Keratinocyte (primary cell): ENCODE measurements at regions not wholly inside any gene's neighbourhood (a gene's known extent, or its start where the extent isn't known, plus 50 kb on each side); places are given as distances from the start of the nearest gene placed in this dataset.

Source experiments
- DNase-seq: peaks from one replicate; pipeline ENCODE4 v3.0.0-alpha.2; 2011; ENCODE audit warnings: low read depth, missing footprints, low spot score
- FAIRE-seq: peaks from 2 replicates; lab custom pipeline; 2011; peaks lifted over from hg19 to GRCh38; lab: Jason Lieb, UNC
- H2AFZ ChIP-seq: 2 replicates; pipeline ENCODE4 v1.6.0; 2012; ENCODE audit warnings: low read length, control low read depth, inconsistent platforms; ENCODE audit not compliant: control insufficient read depth
- H3K27ac ChIP-seq: 2 replicates; pipeline ENCODE4 v1.5.1; 2011; ENCODE audit warnings: low read length; ENCODE audit not compliant: control insufficient read depth, insufficient read depth
- H3K27me3 ChIP-seq: 3 replicates; pipeline ENCODE4 v1.6.0; 2011; ENCODE audit warnings: low read length; ENCODE audit not compliant: control insufficient read depth, insufficient read depth; ENCODE audit errors: extremely low read depth
- H3K36me3 ChIP-seq, 2 experiments: 2 replicates in 1 of 2; 3 replicates in 1 of 2; pipeline ENCODE4 v1.5.1; 2011; ENCODE audit warnings: low read length in 2 of 2, mild to moderate bottlenecking in 1 of 2; ENCODE audit not compliant: control insufficient read depth in 2 of 2, insufficient read depth in 2 of 2; ENCODE audit errors: extremely low read depth in 1 of 2
- H3K4me1 ChIP-seq: 3 replicates; pipeline ENCODE4 v1.5.1; 2011; ENCODE audit warnings: low read length; ENCODE audit not compliant: control insufficient read depth, insufficient read depth; ENCODE audit errors: extremely low read depth
- H3K4me2 ChIP-seq: 3 replicates; pipeline ENCODE4 v1.6.0; 2011; ENCODE audit warnings: low read depth, low read length; ENCODE audit not compliant: control insufficient read depth, insufficient read depth; ENCODE audit errors: extremely low read depth
- H3K4me3 ChIP-seq, 3 experiments: fragments of 200-600 bp in 1 of 3; sonication (generic) in 1 of 3; 2 replicates in 2 of 3; 3 replicates in 1 of 3; pipeline ENCODE4 v1.5.1; 2011 to 2016; ENCODE audit warnings: low read length in 3 of 3, mild to moderate bottlenecking in 3 of 3, control low read depth in 2 of 3, inconsistent platforms in 1 of 3, low read depth in 1 of 3, mixed read lengths in 1 of 3, mixed run types in 1 of 3, moderate library complexity in 1 of 3; ENCODE audit not compliant: control insufficient read depth in 2 of 3, insufficient read depth in 2 of 3; ENCODE audit errors: extremely low read depth in 1 of 3
- H3K79me2 ChIP-seq: 2 replicates; pipeline ENCODE4 v1.6.0; 2012; ENCODE audit warnings: low read length; ENCODE audit not compliant: control insufficient read depth, insufficient read depth
- H3K9ac ChIP-seq: 3 replicates; pipeline ENCODE4 v1.6.0; 2011; ENCODE audit warnings: low read length; ENCODE audit not compliant: control insufficient read depth, insufficient read depth; ENCODE audit errors: extremely low read depth
- H3K9me1 ChIP-seq: 3 replicates; pipeline ENCODE4 v1.6.0; 2011; ENCODE audit warnings: low read length; ENCODE audit not compliant: control insufficient read depth, insufficient read depth; ENCODE audit errors: extremely low read depth
- H3K9me3 ChIP-seq: 2 replicates; pipeline ENCODE4 v1.5.1; 2012; ENCODE audit warnings: low read depth, low read length; ENCODE audit not compliant: control insufficient read depth
- H4K20me1 ChIP-seq: 3 replicates; pipeline ENCODE4 v1.6.0; 2011; ENCODE audit warnings: low read length; ENCODE audit not compliant: control insufficient read depth, insufficient read depth; ENCODE audit errors: extremely low read depth
- CTCF ChIP-seq, 3 experiments: IDR thresholded peaks in 1 of 3; conservative IDR thresholded peaks in 1 of 3; optimal IDR thresholded peaks in 1 of 3; 2 replicates in 2 of 3; 3 replicates in 1 of 3; pipeline versions ENCODE3 to v1.5.1; 2011; ENCODE audit warnings: low read length in 3 of 3, mild to moderate bottlenecking in 3 of 3, moderate library complexity in 2 of 3, control low read depth in 1 of 3, inconsistent platforms in 1 of 3; ENCODE audit not compliant: insufficient read depth in 2 of 3; ENCODE audit errors: extremely low read depth in 1 of 3
- EZH2 ChIP-seq: IDR thresholded peaks from one replicate; pipeline ENCODE4 v1.6.1; 2012; ENCODE audit warnings: inconsistent platforms, mild to moderate bottlenecking, low read length, moderate library complexity
- dilution Hi-C: fragments of 300-500 bp; cut with MboI; formaldehyde crosslinking; loops from one replicate; pipeline ENCODE4 v1.7.0; 2020; ENCODE audit warnings: low sequenced_read_pairs; ENCODE audit not compliant: extremely low pct_ligation_motif_present

DNA sequence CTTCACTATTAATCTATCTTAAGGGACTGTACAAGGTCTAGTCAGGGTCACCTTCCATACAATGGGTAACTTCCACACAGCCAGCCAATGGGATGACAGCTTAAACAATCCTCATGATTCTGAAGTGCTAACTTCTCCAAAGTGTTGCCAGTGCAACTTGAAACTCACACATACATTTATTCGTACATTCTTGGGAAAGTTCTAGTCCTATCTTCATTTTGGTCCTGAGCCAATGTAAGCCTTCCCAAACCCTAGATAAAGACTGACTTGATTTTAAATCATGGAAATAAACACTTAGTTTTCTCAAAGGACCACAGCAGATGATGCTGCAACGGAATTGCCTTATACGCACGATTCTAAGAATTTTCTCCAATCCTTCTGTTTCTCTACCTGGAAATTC lies 117.5 kb upstream of the COL1A2 start:
- Histone ChIP-seq H3K27ac (no peak overlapping the region), H2AFZ (no peak overlapping the region), H3K4me3 (no peak overlapping the region), H4K20me1 (no peaks in the 10 kb centered on the region), H3K79me2 (no peaks in the 10 kb centered on the region), H3K36me3 (no peaks in the 10 kb centered on the region), H3K9ac (no peak overlapping the region), H3K9me3 (no peaks in the 10 kb centered on the region), H3K27me3 (peaks cover 9% of the 10 kb centered on the region), H3K9me1 (no peaks in the 10 kb centered on the region), H3K4me2 (no peak overlapping the region), H3K4me1 (no peaks in the 10 kb centered on the region)
- TF ChIP-seq CTCF (optimal IDR thresholded peaks at IDR 0.05 in 1 of 3, IDR thresholded peaks at IDR 0.05 in 1 of 3, conservative IDR thresholded peaks at IDR 0.05 in 1 of 3; ENCODE audit: extremely low read depth in 1 of 3, insufficient read depth in 2 of 3, low read length in 3 of 3) (no peak), EZH2 (no peak)
- dilution Hi-C loops = loop anchor here (25.0 kb wide), 1 partner anchor 160 kb away; no protein-coding TSS in a partner anchor
- DNase-seq (no peak), FAIRE-seq (no peak)

GRCh38 chr7:94280851-94281250 lies 113.8 kb upstream of the COL1A2 start:
- FAIRE-seq (no peak), DNase-seq (no peak)
- H3K4me2 ChIP-seq = no peak overlapping the region
- dilution Hi-C loops = loop anchor here (25.0 kb wide), 1 partner anchor 156 kb away; no protein-coding TSS in a partner anchor
- no peaks in the 10 kb centered on the region for H3K79me2 ChIP-seq
- TF ChIP-seq CTCF (optimal IDR thresholded peaks at IDR 0.05 in 1 of 3, IDR thresholded peaks at IDR 0.05 in 1 of 3, conservative IDR thresholded peaks at IDR 0.05 in 1 of 3; ENCODE audit: extremely low read depth in 1 of 3, insufficient read depth in 2 of 3, low read length in 3 of 3) (no peak), EZH2 (no peak)
- no peak overlapping the region for H3K27ac ChIP-seq
- no peak overlapping the region for H2AFZ ChIP-seq
- H4K20me1 ChIP-seq = no peaks in the 10 kb centered on the region
- no peaks in the 10 kb centered on the region for H3K36me3 ChIP-seq
- no peak overlapping the region for H3K4me3 ChIP-seq
- H3K9ac ChIP-seq = no peak overlapping the region
- H3K9me3 ChIP-seq = no peaks in the 10 kb centered on the region
- H3K9me1 ChIP-seq = no peaks in the 10 kb centered on the region
- no peaks in the 10 kb centered on the region for H3K4me1 ChIP-seq
- H3K27me3 ChIP-seq = peaks cover 10% of the 10 kb centered on the region
